Liver (tissue), 8 donors: ENCODE measurements at regions not wholly inside any gene's neighbourhood (a gene's known extent, or its start where the extent isn't known, plus 50 kb on each side); places are given as distances from the start of the nearest gene placed in this dataset.

Source experiments
- DNase-seq: peaks from one replicate; pipeline ENCODE4 v3.0.0-alpha.2; 2017; ENCODE audit warnings: low spot score
- H3K27ac ChIP-seq, 2 donors: one replicate each; pipeline ENCODE4 v1.7.0; 2013; ENCODE audit warnings: inconsistent platforms in 2 of 2, low read length in 2 of 2, control low read depth in 1 of 2, low read depth in 1 of 2, mild to moderate bottlenecking in 1 of 2
- H3K27me3 ChIP-seq, 4 donors: one replicate each; pipeline versions ENCODE4 v1.6.1 to v1.7.0; 2013; ENCODE audit warnings: low read length in 3 of 4, inconsistent platforms in 1 of 4, mild to moderate bottlenecking in 1 of 4, moderate library complexity in 1 of 4; ENCODE audit not compliant: control insufficient read depth in 4 of 4, insufficient read depth in 4 of 4
- H3K36me3 ChIP-seq, 4 donors: one replicate each; pipeline versions ENCODE4 v1.6.1 to v1.7.0; 2013; ENCODE audit warnings: low read length in 3 of 4, mild to moderate bottlenecking in 3 of 4, low read depth in 1 of 4, moderate library complexity in 1 of 4; ENCODE audit not compliant: control insufficient read depth in 4 of 4, insufficient read depth in 3 of 4
- H3K4me1 ChIP-seq, 4 donors: one replicate each; pipeline versions ENCODE4 v1.6.1 to v1.7.0; 2013; ENCODE audit warnings: low read length in 3 of 4, mild to moderate bottlenecking in 3 of 4, moderate library complexity in 1 of 4; ENCODE audit not compliant: control insufficient read depth in 4 of 4, insufficient read depth in 4 of 4
- H3K4me3 ChIP-seq, 3 donors: one replicate each; pipeline versions ENCODE4 v1.6.1 to v1.7.0; 2013; ENCODE audit warnings: low read length in 3 of 3, control low read depth in 1 of 3, low read depth in 1 of 3, mild to moderate bottlenecking in 1 of 3
- H3K9ac ChIP-seq, 2 donors: one replicate each; pipeline ENCODE4 v1.7.0; 2013; ENCODE audit warnings: low read length in 2 of 2, mild to moderate bottlenecking in 2 of 2, moderate library complexity in 2 of 2, control low read depth in 1 of 2, low read depth in 1 of 2
- H3K9me3 ChIP-seq, 4 donors: one replicate each; pipeline versions ENCODE4 v1.6.1 to v1.7.0; 2013; ENCODE audit warnings: low read length in 3 of 4; ENCODE audit not compliant: control insufficient read depth in 4 of 4
- EGR1 ChIP-seq, 2 donors: IDR thresholded peaks; 2 replicates each; pipeline ENCODE4 v1.6.1; 2016 to 2018; ENCODE audit warnings: antibody characterized with exemption in 2 of 2, low read depth in 2 of 2
- FOXA1 ChIP-seq: IDR thresholded peaks from 2 replicates; pipeline ENCODE4 v1.6.1; 2016; ENCODE audit warnings: antibody characterized with exemption
- FOXA2 ChIP-seq: IDR thresholded peaks from 2 replicates; pipeline ENCODE4 v1.6.1; 2016; ENCODE audit warnings: antibody characterized with exemption
- GABPA ChIP-seq, 2 donors: IDR thresholded peaks in 1 of 2; conservative IDR thresholded peaks in 1 of 2; 2 replicates each; pipeline ENCODE4 v1.6.1; 2016; ENCODE audit warnings: antibody characterized with exemption in 2 of 2, mild to moderate bottlenecking in 1 of 2, moderate library complexity in 1 of 2
- HNF4A ChIP-seq, 2 donors: conservative IDR thresholded peaks; 2 replicates each; pipeline ENCODE4 v1.6.1; 2016; ENCODE audit warnings: antibody characterized with exemption in 2 of 2, mild to moderate bottlenecking in 2 of 2
- HNF4G ChIP-seq: IDR thresholded peaks from 2 replicates; pipeline ENCODE4 v1.6.1; 2016; ENCODE audit warnings: antibody characterized with exemption
- NR2F2 ChIP-seq: IDR thresholded peaks from 2 replicates; pipeline ENCODE4 v1.6.1; 2016; ENCODE audit warnings: antibody characterized with exemption
- RAD21 ChIP-seq, 2 donors: IDR thresholded peaks; 2 replicates each; pipeline ENCODE4 v1.6.1; 2016; ENCODE audit warnings: antibody characterized with exemption in 2 of 2, mild to moderate bottlenecking in 2 of 2
- RXRA ChIP-seq, 2 donors: IDR thresholded peaks; 2 replicates each; pipeline ENCODE4 v1.6.1; 2017 to 2018; ENCODE audit warnings: antibody characterized with exemption in 2 of 2, mild to moderate bottlenecking in 1 of 2
- SP1 ChIP-seq: IDR thresholded peaks from 2 replicates; pipeline ENCODE4 v1.6.1; 2018; ENCODE audit warnings: antibody characterized with exemption, mild to moderate bottlenecking
- YY1 ChIP-seq: IDR thresholded peaks from 2 replicates; pipeline ENCODE4 v1.6.1; 2016; ENCODE audit warnings: antibody characterized with exemption, mild to moderate bottlenecking
- WGBS: extraction: QIAGEN DNeasy Blood & Tissue Kit; methylation state at CpG from one replicate; pipeline ENCODE4 v1.1.7; 2013; 5-methylcytosine and 5-hydroxymethylcytosine counted together
- TF ChIP-seq, protein P1 (sequence below): IDR thresholded peaks from 2 replicates; pipeline ENCODE4 v1.6.1; 2016; ENCODE audit warnings: antibody characterized with exemption
- TF ChIP-seq, protein P2 (sequence below): fragments of 150-350 bp; IDR thresholded peaks from 2 replicates; pipeline ENCODE4 v1.5.1; 2017; ENCODE audit warnings: improper control_type of control experiment, low read depth, low read length; ENCODE audit not compliant: missing input control
- TF ChIP-seq, protein P3 (sequence below): IDR thresholded peaks from 2 replicates; pipeline ENCODE4 v1.6.1; 2016; ENCODE audit warnings: antibody characterized with exemption, mild to moderate bottlenecking
- TF ChIP-seq, protein P4 (sequence below): IDR thresholded peaks from 2 replicates; pipeline ENCODE4 v1.6.1; 2016; ENCODE audit warnings: antibody characterized with exemption
- donor health status: healthy.
- donor health status: healthy.
- donor health status: healthy.
- donor health status: healthy.
- donor health status: healthy.

DNA sequence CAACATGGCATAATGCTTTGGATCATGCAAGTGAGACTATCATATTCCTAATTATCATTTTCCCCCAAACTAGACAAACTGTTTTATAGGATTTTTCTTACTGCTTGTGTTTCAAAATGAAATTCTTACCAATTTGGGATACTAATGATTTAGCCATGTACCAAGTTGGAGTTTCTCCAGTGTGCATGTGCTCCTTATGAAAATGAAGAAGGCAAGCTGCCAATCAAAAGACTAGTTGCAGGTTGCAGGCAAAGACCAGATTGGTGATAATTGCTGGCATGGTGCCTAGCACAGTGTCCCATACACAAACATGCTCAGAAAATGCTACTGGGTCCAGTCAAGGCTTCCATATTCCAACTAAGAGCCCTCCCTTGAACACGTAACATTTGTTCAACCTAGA is 771.8 kb upstream of the FANCL start:
- Histone ChIP-seq H3K9me3 (peaks cover 2 to 7% (median 6%) of the 10 kb centered on the region in 4 donors), H3K4me1 (no peaks in the 10 kb centered on the region), H3K27ac (no peak overlapping the region), H3K4me3 (no peak overlapping the region), H3K9ac (no peak overlapping the region), H3K36me3 (no peaks in the 10 kb centered on the region), H3K27me3 (no peaks in the 10 kb centered on the region)
- WGBS = 94% methylated on average over 1 of the region's 1 CpG
- TF ChIP-seq FOXA2 (no peak), NR2F2 (no peak), RXRA (IDR thresholded peaks at IDR 0.05) (no peak), YY1 (no peak), HNF4G (no peak), EGR1 (IDR thresholded peaks at IDR 0.05; ENCODE audit: low read depth in 2 of 2) (no peak), RAD21 (IDR thresholded peaks at IDR 0.05) (no peak), FOXA1 (no peak), HNF4A (conservative IDR thresholded peaks at IDR 0.05) (no peak)
- TF ChIP-seq, protein P1, sequence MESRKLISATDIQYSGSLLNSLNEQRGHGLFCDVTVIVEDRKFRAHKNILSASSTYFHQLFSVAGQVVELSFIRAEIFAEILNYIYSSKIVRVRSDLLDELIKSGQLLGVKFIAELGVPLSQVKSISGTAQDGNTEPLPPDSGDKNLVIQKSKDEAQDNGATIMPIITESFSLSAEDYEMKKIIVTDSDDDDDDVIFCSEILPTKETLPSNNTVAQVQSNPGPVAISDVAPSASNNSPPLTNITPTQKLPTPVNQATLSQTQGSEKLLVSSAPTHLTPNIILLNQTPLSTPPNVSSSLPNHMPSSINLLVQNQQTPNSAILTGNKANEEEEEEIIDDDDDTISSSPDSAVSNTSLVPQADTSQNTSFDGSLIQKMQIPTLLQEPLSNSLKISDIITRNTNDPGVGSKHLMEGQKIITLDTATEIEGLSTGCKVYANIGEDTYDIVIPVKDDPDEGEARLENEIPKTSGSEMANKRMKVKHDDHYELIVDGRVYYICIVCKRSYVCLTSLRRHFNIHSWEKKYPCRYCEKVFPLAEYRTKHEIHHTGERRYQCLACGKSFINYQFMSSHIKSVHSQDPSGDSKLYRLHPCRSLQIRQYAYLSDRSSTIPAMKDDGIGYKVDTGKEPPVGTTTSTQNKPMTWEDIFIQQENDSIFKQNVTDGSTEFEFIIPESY = no peak
- TF ChIP-seq, protein P2, sequence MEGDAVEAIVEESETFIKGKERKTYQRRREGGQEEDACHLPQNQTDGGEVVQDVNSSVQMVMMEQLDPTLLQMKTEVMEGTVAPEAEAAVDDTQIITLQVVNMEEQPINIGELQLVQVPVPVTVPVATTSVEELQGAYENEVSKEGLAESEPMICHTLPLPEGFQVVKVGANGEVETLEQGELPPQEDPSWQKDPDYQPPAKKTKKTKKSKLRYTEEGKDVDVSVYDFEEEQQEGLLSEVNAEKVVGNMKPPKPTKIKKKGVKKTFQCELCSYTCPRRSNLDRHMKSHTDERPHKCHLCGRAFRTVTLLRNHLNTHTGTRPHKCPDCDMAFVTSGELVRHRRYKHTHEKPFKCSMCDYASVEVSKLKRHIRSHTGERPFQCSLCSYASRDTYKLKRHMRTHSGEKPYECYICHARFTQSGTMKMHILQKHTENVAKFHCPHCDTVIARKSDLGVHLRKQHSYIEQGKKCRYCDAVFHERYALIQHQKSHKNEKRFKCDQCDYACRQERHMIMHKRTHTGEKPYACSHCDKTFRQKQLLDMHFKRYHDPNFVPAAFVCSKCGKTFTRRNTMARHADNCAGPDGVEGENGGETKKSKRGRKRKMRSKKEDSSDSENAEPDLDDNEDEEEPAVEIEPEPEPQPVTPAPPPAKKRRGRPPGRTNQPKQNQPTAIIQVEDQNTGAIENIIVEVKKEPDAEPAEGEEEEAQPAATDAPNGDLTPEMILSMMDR = no peak
- no peak for DNase-seq

DNA sequence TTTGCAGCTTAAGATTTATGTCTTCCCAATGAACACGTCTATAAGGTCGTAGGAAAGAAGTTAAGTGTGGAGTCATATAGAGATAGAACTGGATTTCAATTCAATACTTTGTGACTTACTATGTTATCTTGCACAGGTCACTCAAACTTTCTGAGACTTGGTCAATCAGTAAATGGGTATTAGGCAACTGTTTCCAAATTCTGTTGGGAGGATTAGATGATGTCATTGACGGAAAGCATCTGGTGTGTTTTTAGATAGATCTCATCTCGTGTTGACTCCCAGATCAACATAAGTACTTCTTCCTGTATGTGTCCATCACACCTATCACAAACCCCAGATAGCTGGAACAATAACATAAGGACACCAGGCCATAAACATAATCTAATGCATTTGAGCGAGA is 771.1 kb upstream of the FANCL start:
- H3K36me3 ChIP-seq = no peaks in the 10 kb centered on the region
- H3K4me3 ChIP-seq = no peak overlapping the region
- DNase-seq = no peak
- no peak overlapping the region for H3K9ac ChIP-seq
- no peak overlapping the region for H3K27ac ChIP-seq
- no peaks in the 10 kb centered on the region for H3K27me3 ChIP-seq
- TF ChIP-seq HNF4G (no peak), RAD21 (IDR thresholded peaks at IDR 0.05) (no peak), RXRA (IDR thresholded peaks at IDR 0.05) (no peak), GABPA (IDR thresholded peaks at IDR 0.05 in 1 of 2, conservative IDR thresholded peaks at IDR 0.05 in 1 of 2) (no peak), HNF4A (conservative IDR thresholded peaks at IDR 0.05) (no peak), SP1 (no peak), YY1 (no peak)
- TF ChIP-seq, protein P3, sequence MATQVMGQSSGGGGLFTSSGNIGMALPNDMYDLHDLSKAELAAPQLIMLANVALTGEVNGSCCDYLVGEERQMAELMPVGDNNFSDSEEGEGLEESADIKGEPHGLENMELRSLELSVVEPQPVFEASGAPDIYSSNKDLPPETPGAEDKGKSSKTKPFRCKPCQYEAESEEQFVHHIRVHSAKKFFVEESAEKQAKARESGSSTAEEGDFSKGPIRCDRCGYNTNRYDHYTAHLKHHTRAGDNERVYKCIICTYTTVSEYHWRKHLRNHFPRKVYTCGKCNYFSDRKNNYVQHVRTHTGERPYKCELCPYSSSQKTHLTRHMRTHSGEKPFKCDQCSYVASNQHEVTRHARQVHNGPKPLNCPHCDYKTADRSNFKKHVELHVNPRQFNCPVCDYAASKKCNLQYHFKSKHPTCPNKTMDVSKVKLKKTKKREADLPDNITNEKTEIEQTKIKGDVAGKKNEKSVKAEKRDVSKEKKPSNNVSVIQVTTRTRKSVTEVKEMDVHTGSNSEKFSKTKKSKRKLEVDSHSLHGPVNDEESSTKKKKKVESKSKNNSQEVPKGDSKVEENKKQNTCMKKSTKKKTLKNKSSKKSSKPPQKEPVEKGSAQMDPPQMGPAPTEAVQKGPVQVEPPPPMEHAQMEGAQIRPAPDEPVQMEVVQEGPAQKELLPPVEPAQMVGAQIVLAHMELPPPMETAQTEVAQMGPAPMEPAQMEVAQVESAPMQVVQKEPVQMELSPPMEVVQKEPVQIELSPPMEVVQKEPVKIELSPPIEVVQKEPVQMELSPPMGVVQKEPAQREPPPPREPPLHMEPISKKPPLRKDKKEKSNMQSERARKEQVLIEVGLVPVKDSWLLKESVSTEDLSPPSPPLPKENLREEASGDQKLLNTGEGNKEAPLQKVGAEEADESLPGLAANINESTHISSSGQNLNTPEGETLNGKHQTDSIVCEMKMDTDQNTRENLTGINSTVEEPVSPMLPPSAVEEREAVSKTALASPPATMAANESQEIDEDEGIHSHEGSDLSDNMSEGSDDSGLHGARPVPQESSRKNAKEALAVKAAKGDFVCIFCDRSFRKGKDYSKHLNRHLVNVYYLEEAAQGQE = no peak
- TF ChIP-seq, protein P2 = no peak
- TF ChIP-seq, protein P1 = no peak
- TF ChIP-seq, protein P4, sequence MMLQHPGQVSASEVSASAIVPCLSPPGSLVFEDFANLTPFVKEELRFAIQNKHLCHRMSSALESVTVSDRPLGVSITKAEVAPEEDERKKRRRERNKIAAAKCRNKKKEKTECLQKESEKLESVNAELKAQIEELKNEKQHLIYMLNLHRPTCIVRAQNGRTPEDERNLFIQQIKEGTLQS = no peak
- H3K4me1 ChIP-seq = no peaks in the 10 kb centered on the region
- H3K9me3 ChIP-seq = peaks cover 2 to 7% (median 6%) of the 10 kb centered on the region in 4 donors
- WGBS = 66% methylated on average over 5 of the region's 5 CpGs
